Endothelial cell of umbilical vein (primary cell): ENCODE measurements at regions not wholly inside any gene's neighbourhood (a gene's known extent, or its start where the extent isn't known, plus 50 kb on each side); places are given as distances from the start of the nearest gene placed in this dataset.

Experiments used
- BruUV-seq: library from RNA; stranded (reverse); fragments of 400-500 nt; replicated peaks from 2 replicates; lab custom pipeline; 2021; lab: Mats Ljungman, UMichigan
- CTCF ChIA-PET: fragments of 300-600, 350-600 bp; sonication (Branson Sonifier 250); formaldehyde crosslinking; loops from one replicate; lab custom pipeline; 2021; ENCODE audit warnings: antibody characterized with exemption, inconsistent platforms; lab: Charles Lee
- POLR2A ChIA-PET: fragments of 300-600, 350-600 bp; sonication (Branson Sonifier 250); formaldehyde crosslinking; loops from one replicate; lab custom pipeline; 2021; ENCODE audit warnings: antibody characterized with exemption, inconsistent platforms; lab: Charles Lee
- DNase-seq: peaks from one replicate; pipeline ENCODE4 v3.0.0-alpha.2; 2011; ENCODE audit warnings: low read depth, low spot score
- FAIRE-seq: peaks from 2 replicates; lab custom pipeline; 2011; peaks lifted over from hg19 to GRCh38; lab: Jason Lieb, UNC
- H2AFZ ChIP-seq: 2 replicates; pipeline ENCODE4 v1.6.0; 2012; ENCODE audit warnings: low read depth, low read length, control low read depth, inconsistent platforms
- H3K27ac ChIP-seq: 2 replicates; pipeline ENCODE4 v1.5.1; 2011; ENCODE audit warnings: low read depth, mild to moderate bottlenecking, control low read depth, low read length, moderate library complexity; ENCODE audit not compliant: insufficient read depth
- H3K27me3 ChIP-seq, 2 experiments: 2 replicates each; pipeline versions ENCODE4 v1.6.0 to v1.6.1; 2011; ENCODE audit warnings: low read length in 2 of 2, mixed read lengths in 1 of 2; ENCODE audit not compliant: control insufficient read depth in 2 of 2, insufficient read depth in 2 of 2
- H3K36me3 ChIP-seq, 2 experiments: 2 replicates in 1 of 2; 3 replicates in 1 of 2; pipeline ENCODE4 v1.5.1; 2011; ENCODE audit warnings: low read length in 2 of 2, mild to moderate bottlenecking in 1 of 2, moderate library complexity in 1 of 2; ENCODE audit not compliant: control insufficient read depth in 2 of 2, insufficient read depth in 2 of 2; ENCODE audit errors: extremely low read depth in 1 of 2
- H3K4me1 ChIP-seq: 3 replicates; pipeline ENCODE4 v1.5.1; 2011; ENCODE audit warnings: mild to moderate bottlenecking, low read length; ENCODE audit not compliant: control insufficient read depth, insufficient read depth; ENCODE audit errors: extremely low read depth
- H3K4me2 ChIP-seq: 2 replicates; pipeline ENCODE4 v1.6.1; 2011; ENCODE audit warnings: low read length, control low read depth, mixed read lengths; ENCODE audit not compliant: insufficient read depth
- H3K4me3 ChIP-seq, 3 experiments: fragments of 200-600 bp in 1 of 3; sonication (generic), shearing (Covaris generic) in 1 of 3; replicated peaks in 1 of 3; 2 replicates each; pipeline ENCODE4 v1.5.1; 2011 to 2016; ENCODE audit warnings: control low read depth in 3 of 3, low read length in 3 of 3, mild to moderate bottlenecking in 2 of 3, inconsistent platforms in 1 of 3, low read depth in 1 of 3, moderate library complexity in 1 of 3; ENCODE audit not compliant: insufficient read depth in 1 of 3
- H3K79me2 ChIP-seq: 2 replicates; pipeline ENCODE4 v1.6.0; 2012; ENCODE audit warnings: low read length, inconsistent platforms; ENCODE audit not compliant: control insufficient read depth, insufficient read depth
- H3K9ac ChIP-seq: replicated peaks from 2 replicates; pipeline ENCODE3; 2011; ENCODE audit warnings: low read length, control low read depth; ENCODE audit not compliant: insufficient read depth; ENCODE audit errors: extremely low read depth
- H3K9me1 ChIP-seq: replicated peaks from 3 replicates; pipeline ENCODE4 v1.6.0; 2011; ENCODE audit warnings: mild to moderate bottlenecking, low read length; ENCODE audit not compliant: control insufficient read depth, insufficient read depth; ENCODE audit errors: extremely low read depth
- H3K9me3 ChIP-seq: replicated peaks from 2 replicates; pipeline ENCODE4 v1.5.1; 2012; ENCODE audit warnings: low read length, inconsistent platforms; ENCODE audit not compliant: control insufficient read depth, insufficient read depth
- H4K20me1 ChIP-seq: replicated peaks from 2 replicates; pipeline ENCODE3; 2011; ENCODE audit warnings: mild to moderate bottlenecking, low read length; ENCODE audit not compliant: control insufficient read depth, insufficient read depth; ENCODE audit errors: extremely low read depth
- CTCF ChIP-seq, 2 donors: IDR thresholded peaks; 1 replicate in 1 of 2; 2 replicates in 1 of 2; pipeline ENCODE4 v1.5.1; 2011; ENCODE audit warnings: low read length in 2 of 2, mild to moderate bottlenecking in 2 of 2, moderate library complexity in 2 of 2, control low read depth in 1 of 2, inconsistent platforms in 1 of 2, low read depth in 1 of 2; ENCODE audit not compliant: insufficient read depth in 1 of 2; ENCODE audit errors: extremely low read depth in 1 of 2
- EZH2 ChIP-seq: IDR thresholded peaks from 2 replicates; pipeline ENCODE4 v1.6.1; 2012; ENCODE audit warnings: borderline replicate concordance, low read depth, mild to moderate bottlenecking, moderate library complexity, low read length, inconsistent platforms; ENCODE audit not compliant: severe bottlenecking
- FOS ChIP-seq: IDR thresholded peaks from 2 replicates; pipeline ENCODE4 v1.6.1; 2011; ENCODE audit warnings: mild to moderate bottlenecking, low read length, moderate library complexity, borderline replicate concordance; ENCODE audit not compliant: insufficient read depth
- GATA2 ChIP-seq: IDR thresholded peaks from 2 replicates; pipeline ENCODE4 v1.7.0; 2011; ENCODE audit warnings: low read depth, mild to moderate bottlenecking, moderate library complexity, mixed read lengths, low read length; ENCODE audit not compliant: insufficient read length, insufficient read depth
- JUN ChIP-seq: IDR thresholded peaks from 2 replicates; pipeline ENCODE4 v1.6.1; 2011; ENCODE audit warnings: borderline replicate concordance, low read depth; ENCODE audit not compliant: insufficient read length, insufficient read depth
- MAX ChIP-seq: IDR thresholded peaks from 2 replicates; pipeline ENCODE4 v1.6.1; 2011; ENCODE audit not compliant: insufficient read depth, insufficient read length
- MYC ChIP-seq: IDR thresholded peaks from one replicate; pipeline ENCODE4 v1.6.1; 2011; ENCODE audit warnings: mild to moderate bottlenecking, low read depth, low read length
- POLR2A ChIP-seq: IDR thresholded peaks from 2 replicates; pipeline ENCODE4 v1.6.1; 2012; ENCODE audit warnings: low read depth, mild to moderate bottlenecking, control low read depth, low read length
- POLR2AphosphoS5 ChIP-seq: IDR thresholded peaks from 2 replicates; pipeline ENCODE4 v1.6.1; 2012; ENCODE audit warnings: low read depth, mild to moderate bottlenecking, control low read depth, low read length, moderate library complexity; ENCODE audit not compliant: insufficient read depth
- dilution Hi-C: fragments of 300-500 bp; cut with MboI; formaldehyde crosslinking; loops from one replicate; pipeline ENCODE4 v1.15.0; 2019; ENCODE audit warnings: low sequenced_read_pairs; ENCODE audit not compliant: extremely low pct_ligation_motif_present
- intact Hi-C: fragments of 100-400 bp; cut with micrococcal nuclease; formaldehyde crosslinking; loops from one replicate; pipeline ENCODE4 v1.10.0; 2022

GRCh38 chr1:29397981-29398380 lies 161.7 kb downstream of the PTPRU start:
- H3K79me2 ChIP-seq: no peaks in the 10 kb centered on the region
- no TSS peak for BruUV-seq
- H3K4me3 ChIP-seq: no peak overlapping the region
- intact Hi-C loops: no loop called here
- no peaks in the 10 kb centered on the region for H3K9me1 ChIP-seq
- FAIRE-seq (no peak), DNase-seq (no peak)
- no peaks in the 10 kb centered on the region for H3K9me3 ChIP-seq
- H3K4me2 ChIP-seq: no peak overlapping the region
- no peak for TF ChIP-seq MYC
- TF ChIP-seq GATA2: no peak
- no peak for TF ChIP-seq FOS
- TF ChIP-seq EZH2: no peak
- no peak for TF ChIP-seq JUN
- TF ChIP-seq CTCF (IDR thresholded peaks at IDR 0.05; ENCODE audit: extremely low read depth in 1 of 2, insufficient read depth in 1 of 2, low read depth in 1 of 2, low read length in 2 of 2): no peak
- TF ChIP-seq MAX: no peak
- no peak for TF ChIP-seq POLR2AphosphoS5
- TF ChIP-seq POLR2A: no peak
- ChIA-PET CTCF (interaction anchor here (0.8 to 3.6 kb wide), 4 partner anchors 13 to 982 kb away, joined by 3 to 25 read pairs (median 4); no protein-coding TSS in a partner anchor), POLR2A (no interaction called here)
- H3K27me3 ChIP-seq: no peaks in the 10 kb centered on the region
- no peaks in the 10 kb centered on the region for H3K36me3 ChIP-seq
- H2AFZ ChIP-seq: no peak overlapping the region
- dilution Hi-C loops: no loop called here
- no peaks in the 10 kb centered on the region for H3K4me1 ChIP-seq
- H3K27ac ChIP-seq: no peak overlapping the region
- no peaks in the 10 kb centered on the region for H4K20me1 ChIP-seq
- no peak overlapping the region for H3K9ac ChIP-seq
